Fibroblast of pulmonary artery (primary cell): ENCODE measurements at regions not wholly inside any gene's neighbourhood (a gene's known extent, or its start where the extent isn't known, plus 50 kb on each side); places are given as distances from the start of the nearest gene placed in this dataset.

Experiments used
- DNase-seq: peaks from one replicate; pipeline ENCODE4 v3.0.0-alpha.2; 2010; ENCODE audit warnings: low read depth
- H3K4me3 ChIP-seq: replicated peaks from 2 replicates; pipeline ENCODE4 v1.5.1; 2011; ENCODE audit warnings: low read depth, mild to moderate bottlenecking, control low read depth, low read length, moderate library complexity
- CTCF ChIP-seq: IDR thresholded peaks from 2 replicates; pipeline ENCODE4 v1.5.1; 2011; ENCODE audit warnings: mild to moderate bottlenecking, control low read depth, low read length, inconsistent platforms; ENCODE audit errors: missing control alignments

GRCh38 chr7:148524479-148525224 is 65.9 kb upstream of the C7orf33 start:
- no peak for DNase-seq
- no peak overlapping the region for H3K4me3 ChIP-seq
- TF ChIP-seq CTCF = no peak

GRCh38 chr7:148527717-148528168 is 62.8 kb upstream of the C7orf33 start:
- peak; percentile 83 for DNase-seq
- peak; percentile 78 for TF ChIP-seq CTCF
- no peak overlapping the region for H3K4me3 ChIP-seq

- peak; percentile 17 for TF ChIP-seq CTCF
- DNase-seq = peak; percentile 17
- H3K4me3 ChIP-seq = peak overlapping the region; percentile 35
Measured at GRCh38 chr7:148535217-148535616, 55.3 kb upstream of the C7orf33 start.

GRCh38 chr7:148537435-148537834 is 53.1 kb upstream of the C7orf33 start:
- TF ChIP-seq CTCF = no peak
- no peak overlapping the region for H3K4me3 ChIP-seq
- no peak for DNase-seq

- peak; percentile 56 for DNase-seq
- no peak overlapping the region for H3K4me3 ChIP-seq
- no peak for TF ChIP-seq CTCF
Measured at GRCh38 chr7:148540041-148540738, 50.4 kb upstream of the C7orf33 start.
